ENCODE measurements at regions not wholly inside any gene's neighbourhood (a gene's known extent, or its start where the extent isn't known, plus 50 kb on each side); places are given as distances from the start of the nearest gene placed in this dataset.

- 91 to 93% methylated on average over 3 of the region's 3 CpGs for WGBS, 2 donors
- DNase-seq (no peak), ATAC-seq (no peak)
- no peaks in the 10 kb centered on the region for H3K4me1 ChIP-seq
- no peaks in the 10 kb centered on the region for H3K27me3 ChIP-seq
- H3K9me3 ChIP-seq, result peaks cover 0 to 21% (median 5%) of the 10 kb centered on the region in 11 donors
- H3K4me3 ChIP-seq, result no peak overlapping the region
- H3K36me3 ChIP-seq, result no peaks in the 10 kb centered on the region
- intact Hi-C loops (cut with DNase I), result no loop called here
- no peak overlapping the region for H3K27ac ChIP-seq
- TF ChIP-seq, protein P1, sequence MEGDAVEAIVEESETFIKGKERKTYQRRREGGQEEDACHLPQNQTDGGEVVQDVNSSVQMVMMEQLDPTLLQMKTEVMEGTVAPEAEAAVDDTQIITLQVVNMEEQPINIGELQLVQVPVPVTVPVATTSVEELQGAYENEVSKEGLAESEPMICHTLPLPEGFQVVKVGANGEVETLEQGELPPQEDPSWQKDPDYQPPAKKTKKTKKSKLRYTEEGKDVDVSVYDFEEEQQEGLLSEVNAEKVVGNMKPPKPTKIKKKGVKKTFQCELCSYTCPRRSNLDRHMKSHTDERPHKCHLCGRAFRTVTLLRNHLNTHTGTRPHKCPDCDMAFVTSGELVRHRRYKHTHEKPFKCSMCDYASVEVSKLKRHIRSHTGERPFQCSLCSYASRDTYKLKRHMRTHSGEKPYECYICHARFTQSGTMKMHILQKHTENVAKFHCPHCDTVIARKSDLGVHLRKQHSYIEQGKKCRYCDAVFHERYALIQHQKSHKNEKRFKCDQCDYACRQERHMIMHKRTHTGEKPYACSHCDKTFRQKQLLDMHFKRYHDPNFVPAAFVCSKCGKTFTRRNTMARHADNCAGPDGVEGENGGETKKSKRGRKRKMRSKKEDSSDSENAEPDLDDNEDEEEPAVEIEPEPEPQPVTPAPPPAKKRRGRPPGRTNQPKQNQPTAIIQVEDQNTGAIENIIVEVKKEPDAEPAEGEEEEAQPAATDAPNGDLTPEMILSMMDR (IDR thresholded peaks at IDR 0.05), result no peak
Observed at GRCh38 chr6:160917572-160917971, 74.0 kb upstream of the MAP3K4 start.

- no peaks in the 10 kb centered on the region for H3K27me3 ChIP-seq
- no peaks in the 10 kb centered on the region for H3K4me1 ChIP-seq
- TF ChIP-seq, protein P1 (IDR thresholded peaks at IDR 0.05), result no peak
- no peak overlapping the region for H3K4me3 ChIP-seq
- H3K36me3 ChIP-seq, result no peaks in the 10 kb centered on the region
- intact Hi-C loops (cut with DNase I), result loop anchor here in 3 of 10 donors (10.0 kb wide), 3 partner anchors 155 to 185 kb away; no protein-coding TSS in a partner anchor
- no peaks in the 10 kb centered on the region for H3K9me3 ChIP-seq
- 68 to 77% methylated on average over 2 of the region's 2 CpGs for WGBS, 2 donors
- DNase-seq, result no peak
- ATAC-seq, result no peak
- H3K27ac ChIP-seq, result no peak overlapping the region
Observed at GRCh38 chr6:160919723-160920440, 71.7 kb upstream of the MAP3K4 start.

GRCh38 chr6:160921095-160921494 lies 70.5 kb upstream of the MAP3K4 start:
- Histone ChIP-seq H3K4me3 (no peak overlapping the region), H3K4me1 (no peaks in the 10 kb centered on the region), H3K27me3 (peaks cover 0 to 9% (median 2%) of the 10 kb centered on the region in 7 donors), H3K36me3 (no peaks in the 10 kb centered on the region), H3K9me3 (no peaks in the 10 kb centered on the region), H3K27ac (no peak overlapping the region)
- intact Hi-C loops (cut with DNase I), result loop anchor here in 3 of 10 donors (10.0 kb wide), 3 partner anchors 154 to 186 kb away; no protein-coding TSS in a partner anchor
- TF ChIP-seq, protein P1 (IDR thresholded peaks at IDR 0.05), result no peak
- ATAC-seq, result no peak
- WGBS, 2 donors, result 69 to 78% methylated on average over 3 of the region's 3 CpGs
- no peak for DNase-seq

- Histone ChIP-seq H3K36me3 (no peaks in the 10 kb centered on the region), H3K4me1 (peaks cover 0 to 14% (median 7%) of the 10 kb centered on the region in 9 donors), H3K27ac (no peak overlapping the region), H3K9me3 (no peaks in the 10 kb centered on the region), H3K4me3 (no peak overlapping the region), H3K27me3 (peaks cover 0 to 30% (median 8%) of the 10 kb centered on the region in 7 donors)
- 87 to 88% methylated on average over 29 of the region's 29 CpGs for WGBS, 2 donors
- ATAC-seq, result no peak
- TF ChIP-seq, protein P1 (IDR thresholded peaks at IDR 0.05), result no peak
- intact Hi-C loops (cut with DNase I), result loop anchor here in 4 of 10 donors (5.0 to 10.0 kb wide), 4 partner anchors 148 to 446 kb away; no protein-coding TSS in a partner anchor
- DNase-seq, result no peak
Observed at GRCh38 chr6:160926281-160927276, 65.0 kb upstream of the MAP3K4 start.

Measured in heart right ventricle (tissue), 16 donors.